SK-N-SH treated with all-trans-retinoic acid at 6 μM for 48 hours (cell line): ENCODE measurements at regions not wholly inside any gene's neighbourhood (a gene's known extent, or its start where the extent isn't known, plus 50 kb on each side); places are given as distances from the start of the nearest gene placed in this dataset.

Experiments
- CSDC2 ChIP-seq: fragments of 250-450 bp; sonication (Bioruptor Pico); IDR thresholded peaks from 2 replicates; pipeline ENCODE4 v1.5.0; 2020; ENCODE audit warnings: mild to moderate bottlenecking, moderate library complexity
- ESRRG ChIP-seq: fragments of 250-450 bp; sonication (Bioruptor Pico); IDR thresholded peaks from 2 replicates; pipeline ENCODE4 v1.6.1; 2021; ENCODE audit warnings: mild to moderate bottlenecking
- POU6F1 ChIP-seq: fragments of 250-450 bp; sonication (Bioruptor Pico); IDR thresholded peaks from 2 replicates; pipeline ENCODE4 v1.8.0; 2021; ENCODE audit warnings: low read depth, mild to moderate bottlenecking, moderate library complexity, borderline replicate concordance
- RARB ChIP-seq: fragments of 250-450 bp; sonication (Bioruptor Pico); IDR thresholded peaks from 2 replicates; pipeline ENCODE4 v1.8.0; 2021; ENCODE audit warnings: mild to moderate bottlenecking, moderate library complexity
- ZC3H10 ChIP-seq: fragments of 250-450 bp; sonication (Bioruptor Pico); IDR thresholded peaks from 2 replicates; pipeline ENCODE4 v1.5.1; 2021; ENCODE audit warnings: mild to moderate bottlenecking, moderate library complexity
- ZFP30 ChIP-seq: fragments of 450-650 bp; formaldehyde crosslinking; IDR thresholded peaks from 2 replicates; pipeline ENCODE4 v1.5.0; 2022; ENCODE audit warnings: mild to moderate bottlenecking, moderate library complexity

GRCh38 chr3:16741103-16741758 lies 136.0 kb upstream of the DAZL start:
- TF ChIP-seq POU6F1 (CRISPR knock-in tag) (no peak), CSDC2 (CRISPR knock-in tag) (no peak), ZFP30 (CRISPR knock-in tag) (no peak), RARB (CRISPR knock-in tag) (no peak), ESRRG (no peak), ZC3H10 (CRISPR knock-in tag) (no peak)
